Ishikawa (cell line): ENCODE measurements at regions not wholly inside any gene's neighbourhood (a gene's known extent, or its start where the extent isn't known, plus 50 kb on each side); places are given as distances from the start of the nearest gene placed in this dataset.

Experiments used
- CREB1 ChIP-seq: IDR thresholded peaks from 2 replicates; pipeline ENCODE4 v1.6.1; 2012; ENCODE audit warnings: low read depth
- EGR1 ChIP-seq: IDR thresholded peaks from 2 replicates; pipeline ENCODE4 v1.6.1; 2012
- EP300 ChIP-seq: IDR thresholded peaks from 2 replicates; pipeline ENCODE4 v1.6.1; 2012; ENCODE audit warnings: borderline replicate concordance
- FOXM1 ChIP-seq: IDR thresholded peaks from 2 replicates; pipeline ENCODE4 v1.6.1; 2012; ENCODE audit warnings: low read depth, borderline replicate concordance
- MAX ChIP-seq: IDR thresholded peaks from 2 replicates; pipeline ENCODE4 v1.6.1; 2012
- RAD21 ChIP-seq: IDR thresholded peaks from 2 replicates; pipeline ENCODE4 v1.6.1; 2012; ENCODE audit warnings: low read depth
- REST ChIP-seq: IDR thresholded peaks from 2 replicates; pipeline ENCODE4 v1.6.1; 2012; ENCODE audit warnings: low read depth, mild to moderate bottlenecking
- TAF1 ChIP-seq: IDR thresholded peaks from 2 replicates; pipeline ENCODE4 v1.6.1; 2012; ENCODE audit warnings: low read depth, mild to moderate bottlenecking
- TCF12 ChIP-seq: IDR thresholded peaks from 2 replicates; pipeline ENCODE4 v1.6.1; 2012; ENCODE audit warnings: low read depth
- TEAD4 ChIP-seq: IDR thresholded peaks from 2 replicates; pipeline ENCODE4 v1.6.1; 2012
- ZBTB7A ChIP-seq: IDR thresholded peaks from 2 replicates; pipeline ENCODE4 v1.6.1; 2012; ENCODE audit warnings: low read depth

- no peak for TF ChIP-seq MAX
- no peak for TF ChIP-seq REST
- TF ChIP-seq EP300 = no peak
- TF ChIP-seq TAF1 = no peak
- TF ChIP-seq EGR1 = no peak
- TF ChIP-seq RAD21 = no peak
- TF ChIP-seq CREB1 = no peak
- no peak for TF ChIP-seq TEAD4
- no peak for TF ChIP-seq ZBTB7A
- no peak for TF ChIP-seq TCF12
- TF ChIP-seq FOXM1 = no peak
Measured at GRCh38 chr1:72670902-72671301, 388.6 kb upstream of the NEGR1 start.
